ENCODE measurements at regions not wholly inside any gene's neighbourhood (a gene's known extent, or its start where the extent isn't known, plus 50 kb on each side); places are given as distances from the start of the nearest gene placed in this dataset.

- DNase-seq (ENCODE audit: low read depth in 3 of 3, low spot score in 1 of 3): no peak
Observed at GRCh38 chr15:62432702-62433398, 267.8 kb upstream of the C2CD4B start.

DNA sequence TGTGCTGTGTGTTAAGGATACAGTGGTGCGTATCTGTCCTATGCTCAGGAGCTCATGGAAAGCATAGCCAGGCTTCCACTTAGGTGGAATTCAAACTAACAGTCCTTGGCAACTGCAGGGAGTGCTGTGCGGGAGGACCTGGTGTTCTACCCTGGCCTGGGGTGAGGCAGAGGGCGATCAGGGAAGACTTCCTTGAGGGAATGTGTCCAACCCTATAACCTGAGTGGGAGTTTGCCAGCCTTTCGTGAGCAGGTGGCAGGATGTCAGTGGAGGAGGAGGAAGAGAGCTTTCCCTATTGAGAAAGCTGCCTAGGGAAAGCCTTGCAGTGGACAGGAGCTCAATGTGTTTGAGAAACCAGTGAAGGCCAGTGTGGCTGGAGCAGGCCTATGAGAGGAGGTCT is 271.1 kb upstream of the C2CD4B start:
- DNase-seq (ENCODE audit: low read depth in 3 of 3, low spot score in 1 of 3): no peak

DNA sequence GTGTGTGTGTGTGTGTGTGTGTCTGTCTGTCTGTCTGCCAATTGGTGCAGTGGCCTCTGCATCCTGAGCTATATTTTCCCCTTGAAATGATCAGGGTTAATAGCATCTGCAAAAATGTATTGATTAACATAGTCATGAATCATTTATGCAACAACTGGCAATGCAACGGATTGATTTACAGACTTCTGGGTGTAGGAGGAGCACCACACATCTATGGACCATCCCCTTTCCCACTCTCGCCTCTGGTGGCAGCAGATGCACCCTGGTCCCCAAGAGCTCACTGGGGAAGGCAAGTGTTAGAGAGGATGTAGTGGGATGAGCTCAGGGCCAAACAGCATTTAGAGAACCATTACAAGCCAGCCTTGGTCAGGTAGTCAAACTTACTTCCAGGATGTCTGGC is 272.7 kb upstream of the C2CD4B start:
- DNase-seq (ENCODE audit: low read depth in 3 of 3, low spot score in 1 of 3): no peak

DNA sequence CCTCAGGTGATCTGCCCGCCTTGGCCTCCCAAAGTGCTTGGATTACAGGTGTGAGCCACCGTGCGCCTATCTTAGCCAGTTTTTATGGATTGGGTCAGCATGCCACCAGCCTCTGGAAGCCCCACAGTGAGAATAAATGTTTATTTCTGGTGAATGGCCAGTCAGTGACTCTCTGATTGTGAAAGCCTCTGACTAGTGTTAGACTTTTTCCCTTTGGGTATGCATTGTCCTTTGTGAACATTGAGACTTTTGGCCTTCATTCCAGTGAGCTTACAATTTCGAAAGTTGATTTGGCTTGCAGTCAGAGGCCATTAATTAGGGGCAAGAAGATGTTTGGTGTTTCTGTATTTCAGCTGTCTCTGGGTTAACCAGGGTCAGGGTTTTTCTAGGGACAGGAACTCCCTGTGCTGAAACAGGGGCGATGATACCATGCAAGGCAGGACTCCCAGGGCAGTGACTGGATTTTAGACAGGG is 274.5 kb upstream of the C2CD4B start:
- DNase-seq (ENCODE audit: low read depth in 3 of 3, low spot score in 1 of 3): no peak

GRCh38 chr15:62440362-62441105 is 275.4 kb upstream of the C2CD4B start:
- DNase-seq (ENCODE audit: low read depth in 3 of 3, low spot score in 1 of 3): no peak

GRCh38 chr15:62444104-62445022 is 279.3 kb upstream of the C2CD4B start:
- no peak for DNase-seq (ENCODE audit: low read depth in 3 of 3, low spot score in 1 of 3)

DNA sequence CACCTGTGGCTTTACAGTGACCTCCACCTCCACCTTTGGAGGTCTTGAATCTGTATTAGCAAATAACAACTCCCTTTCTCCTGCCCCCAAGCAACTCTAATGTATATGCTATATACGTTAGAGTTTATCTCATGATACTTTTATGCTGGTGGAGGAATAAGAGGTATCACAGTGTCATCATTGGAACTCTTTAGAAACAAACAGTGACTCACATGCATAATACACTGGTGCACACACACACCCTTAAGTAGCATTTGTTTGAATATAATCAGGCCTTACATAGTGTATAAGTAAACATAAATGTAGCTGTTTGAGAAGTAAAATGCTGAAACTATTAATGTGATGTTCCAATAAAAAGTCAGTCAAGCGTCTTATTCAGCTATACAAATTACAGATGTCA is 280.2 kb upstream of the C2CD4B start:
- no peak for DNase-seq (ENCODE audit: low read depth in 3 of 3, low spot score in 1 of 3)

- no peak for DNase-seq (ENCODE audit: low read depth in 3 of 3, low spot score in 1 of 3)
Observed at GRCh38 chr15:62446984-62447383, 281.9 kb upstream of the C2CD4B start.

- no peak for DNase-seq (ENCODE audit: low read depth in 3 of 3, low spot score in 1 of 3)
Observed at GRCh38 chr15:62447742-62448141, 282.7 kb upstream of the C2CD4B start.

DNA sequence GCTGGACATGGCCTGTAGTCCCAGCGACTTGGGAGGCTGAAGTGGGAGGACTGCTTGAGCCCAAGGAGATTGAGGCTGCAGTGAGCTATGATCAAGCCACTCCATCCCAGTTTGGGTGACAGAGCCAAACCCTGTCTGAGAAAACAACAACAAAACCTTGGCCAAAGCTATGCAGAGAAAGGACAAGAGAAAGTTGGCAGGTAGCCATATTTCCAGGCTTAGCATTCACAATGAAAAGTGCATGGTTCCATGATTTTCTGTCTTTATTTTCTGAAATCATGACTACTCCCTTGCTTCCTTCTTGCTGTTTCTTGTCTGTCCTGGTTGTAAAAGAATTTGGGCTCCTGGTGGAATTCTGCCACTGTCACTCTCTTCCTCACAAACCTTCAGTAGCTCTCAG is 284.6 kb upstream of the C2CD4B start:
- no peak for DNase-seq (ENCODE audit: low read depth in 3 of 3, low spot score in 1 of 3)

DNA sequence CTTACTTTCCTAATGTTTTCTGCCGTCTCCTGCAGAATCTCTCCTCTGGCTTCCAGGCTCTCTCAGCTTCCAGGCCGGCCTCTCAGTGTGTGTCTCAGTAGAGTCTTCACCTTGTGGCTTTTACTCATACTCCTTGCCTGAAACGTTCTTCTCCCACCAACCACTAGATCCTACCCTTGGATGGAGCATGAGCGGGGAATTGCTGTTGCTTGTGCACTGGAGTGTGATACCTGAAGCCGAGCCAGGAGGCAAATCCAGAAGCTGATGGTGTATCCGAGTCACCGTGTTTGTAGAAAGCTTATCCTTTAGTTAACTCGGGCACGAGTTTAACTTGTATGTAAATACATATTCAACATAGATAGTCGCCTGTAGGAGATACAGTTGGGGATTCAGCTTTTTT is 285.0 kb upstream of the C2CD4B start:
- no peak for DNase-seq (ENCODE audit: low read depth in 3 of 3, low spot score in 1 of 3)

- DNase-seq (ENCODE audit: low read depth in 3 of 3, low spot score in 1 of 3): no peak
Observed at GRCh38 chr15:62452026-62452425, 286.9 kb upstream of the C2CD4B start.

GRCh38 chr15:62452667-62453066 is 287.6 kb upstream of the C2CD4B start:
- DNase-seq (ENCODE audit: low read depth in 3 of 3, low spot score in 1 of 3): no peak

DNA sequence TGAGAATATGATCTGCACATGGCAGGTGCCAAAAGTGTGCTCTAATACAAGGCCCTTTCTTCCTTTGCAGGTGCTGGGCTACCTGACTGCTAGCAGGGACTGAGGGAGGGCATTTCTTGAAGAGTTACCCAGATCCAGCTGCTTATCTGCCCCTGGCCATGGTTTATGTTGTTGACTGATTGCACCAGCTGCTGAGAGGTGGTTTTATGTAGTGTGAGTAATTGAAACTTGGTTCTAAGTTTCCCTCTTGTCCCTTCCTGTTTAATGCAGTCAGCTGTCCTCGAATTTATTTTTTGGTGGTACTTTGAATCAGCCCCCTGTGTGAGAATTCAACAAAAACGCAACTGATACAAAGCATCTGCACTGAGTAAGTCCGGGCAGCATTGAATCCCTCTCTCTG is 288.3 kb upstream of the C2CD4B start:
- DNase-seq (ENCODE audit: low read depth in 3 of 3, low spot score in 1 of 3): no peak

DNA sequence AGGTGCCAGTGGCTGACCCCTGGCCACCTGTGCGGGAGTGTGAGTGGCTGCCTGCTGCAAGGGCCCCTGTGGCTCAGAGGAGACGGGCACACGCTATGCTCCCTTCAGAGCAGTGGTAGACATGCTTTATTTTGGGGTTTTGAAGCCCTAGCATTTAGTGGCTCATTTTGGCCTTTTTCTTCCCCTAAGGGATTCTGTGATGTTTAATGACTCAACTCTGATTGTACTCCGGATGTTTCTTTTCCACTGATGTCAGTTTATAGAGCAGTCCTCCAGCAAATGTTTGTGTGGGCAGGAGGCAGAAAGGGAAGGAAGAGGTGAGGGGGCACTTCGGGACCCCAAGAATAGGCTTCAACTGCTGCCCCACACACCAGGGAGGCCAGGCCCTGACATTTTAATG is 288.9 kb upstream of the C2CD4B start:
- no peak for DNase-seq (ENCODE audit: low read depth in 3 of 3, low spot score in 1 of 3)

DNA sequence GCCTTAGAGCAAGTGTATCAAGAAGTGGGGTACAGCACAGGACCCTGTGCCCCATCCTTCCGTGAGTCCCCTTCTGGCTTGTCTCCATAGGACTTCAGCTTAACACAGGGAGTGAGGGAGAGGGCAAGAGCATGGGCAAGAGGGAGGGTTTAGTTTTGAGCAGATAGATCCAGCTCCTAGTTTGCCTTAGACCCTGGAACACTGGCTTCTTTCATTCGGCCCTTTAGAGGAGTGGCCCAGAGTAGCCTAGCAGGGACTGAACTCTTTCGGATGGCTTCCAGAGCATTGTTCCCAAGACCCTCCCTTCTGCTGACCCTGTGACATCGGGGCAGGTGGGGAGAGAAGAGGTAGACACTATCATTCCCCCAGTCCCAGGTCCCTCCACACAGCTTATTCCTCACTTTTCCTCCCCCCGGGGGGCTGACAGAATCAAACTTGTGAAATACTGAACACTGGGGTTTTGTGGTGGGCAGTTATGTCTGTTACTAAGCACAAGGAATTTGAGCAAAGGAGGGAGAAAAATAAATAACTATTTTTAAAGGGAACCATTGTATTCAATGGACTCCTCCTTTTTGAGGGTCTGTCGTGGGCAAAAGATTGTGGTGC is 289.6 kb upstream of the C2CD4B start:
- DNase-seq (ENCODE audit: low read depth in 3 of 3, low spot score in 1 of 3): no peak

DNA sequence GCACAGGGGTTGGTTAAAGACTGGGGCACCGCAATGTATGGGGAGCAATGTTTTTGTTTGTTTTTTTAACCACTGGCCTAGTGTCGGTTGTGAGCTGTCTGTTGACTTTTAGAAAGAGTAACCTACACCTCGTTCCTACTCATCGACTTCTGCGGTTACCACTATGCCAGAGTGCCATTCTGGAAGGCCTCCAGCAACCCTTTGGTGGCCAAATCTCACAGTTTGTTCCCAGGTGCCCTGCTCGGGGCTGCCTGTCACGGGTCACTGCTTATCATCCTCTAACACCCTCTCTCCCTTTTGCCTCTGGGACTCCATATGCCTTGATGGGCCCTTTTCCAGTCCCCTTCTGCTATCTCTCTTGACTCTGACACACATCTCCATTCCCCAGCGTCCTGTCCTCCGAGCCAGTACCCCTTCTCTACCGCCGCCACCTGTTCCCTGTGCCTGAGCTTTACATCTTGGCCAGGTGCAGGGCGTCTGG is 290.4 kb upstream of the C2CD4B start:
- DNase-seq (ENCODE audit: low read depth in 3 of 3, low spot score in 1 of 3): no peak

DNA sequence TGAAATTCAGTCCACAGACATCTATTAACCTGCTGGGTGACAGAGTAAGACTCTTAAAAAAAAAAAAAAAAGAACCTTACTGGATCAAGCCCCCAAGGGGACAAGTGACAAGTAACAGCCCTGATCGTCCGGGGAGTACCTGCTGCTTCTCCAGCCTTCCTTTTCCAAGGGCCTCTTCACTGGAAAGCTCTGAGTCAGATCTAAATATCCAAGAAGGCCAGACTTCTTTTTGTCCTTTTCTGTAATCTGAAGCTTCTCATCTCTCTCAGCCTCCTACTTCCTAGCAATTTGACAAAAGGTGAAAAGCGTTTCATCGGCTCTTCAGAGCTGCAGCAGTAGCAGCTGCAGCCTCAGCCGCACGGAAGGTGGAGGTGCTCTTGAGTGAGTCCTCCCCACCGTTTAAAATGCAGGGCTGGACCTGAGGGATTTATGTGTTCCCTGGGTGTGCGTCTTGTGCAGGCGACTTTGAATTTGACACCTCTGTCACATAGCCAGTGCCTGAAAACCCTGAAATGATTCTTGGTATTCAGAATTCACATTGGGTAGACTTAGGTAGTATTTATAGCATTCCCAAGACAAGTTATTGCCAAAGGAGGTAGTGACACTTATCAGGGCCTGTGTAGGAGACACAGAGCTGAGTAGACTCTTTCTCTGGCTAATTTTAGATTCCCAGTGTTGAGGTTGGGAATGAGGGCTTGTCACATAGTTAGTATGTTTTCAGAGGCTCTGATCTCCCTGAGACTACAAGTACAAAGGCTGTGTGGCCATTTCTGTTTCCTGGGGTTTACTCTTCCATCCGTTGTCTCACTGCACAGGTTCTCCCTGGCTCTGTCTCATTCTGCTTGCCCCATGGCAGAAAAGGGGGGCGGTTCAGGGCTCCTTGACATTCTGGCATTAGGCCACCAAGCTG is 291.2 kb upstream of the C2CD4B start:
- no peak for DNase-seq (ENCODE audit: low read depth in 3 of 3, low spot score in 1 of 3)

DNA sequence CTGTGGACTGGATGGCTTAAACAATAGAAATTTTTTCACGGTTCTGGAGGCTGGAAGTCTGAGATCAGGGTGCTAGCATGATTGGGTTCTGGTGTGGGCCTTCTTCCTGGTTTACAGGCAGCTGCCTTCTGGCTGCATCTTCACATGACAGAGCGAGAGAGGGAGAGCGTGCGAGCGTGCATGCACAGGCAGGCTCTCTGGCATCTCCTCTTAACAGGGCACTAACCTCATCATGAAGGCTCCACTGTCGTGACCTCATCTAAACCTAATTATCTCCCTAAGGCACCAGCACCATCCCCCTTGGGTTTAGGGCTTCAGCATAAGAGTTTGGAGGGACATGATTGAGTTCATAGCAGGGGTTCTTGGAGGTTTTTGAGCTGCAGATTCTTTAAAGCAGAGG is 292.0 kb upstream of the C2CD4B start:
- DNase-seq (ENCODE audit: low read depth in 3 of 3, low spot score in 1 of 3): no peak

DNA sequence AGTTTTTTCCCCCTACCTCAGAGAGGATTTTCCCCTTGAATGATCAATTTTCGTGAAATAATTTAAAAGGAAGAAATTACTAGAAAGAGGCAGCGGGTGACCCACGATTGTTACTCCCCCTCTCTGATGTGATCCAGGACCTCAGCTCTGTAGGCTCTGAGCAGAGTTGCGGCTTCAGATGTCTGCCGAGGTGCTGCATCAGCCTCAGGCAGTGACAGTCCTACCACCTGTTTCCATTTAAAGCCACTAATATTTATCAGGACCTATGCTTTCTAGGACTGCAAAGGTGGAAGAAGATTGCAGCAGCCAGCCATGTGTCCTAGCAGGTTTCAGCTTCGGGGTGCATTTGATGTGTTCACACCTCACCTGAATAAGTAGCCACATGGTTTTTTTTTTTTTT is 294.8 kb upstream of the C2CD4B start:
- no peak for DNase-seq (ENCODE audit: low read depth in 3 of 3, low spot score in 1 of 3)

Data from stimulated activated CD4-positive, alpha-beta T cell treated with anti-CD3 and anti-CD28 coated beads, TNF-alpha, amount 100 ng/mL, for 1 hour (primary cell).